VCaP (cell line): ENCODE measurements at regions not wholly inside any gene's neighbourhood (a gene's known extent, or its start where the extent isn't known, plus 50 kb on each side); places are given as distances from the start of the nearest gene placed in this dataset.

Experiments used
- H3K27ac ChIP-seq: fragments of 450-650 bp; 2 replicates; pipeline ENCODE4 v1.5.1; 2017
- TF ChIP-seq, protein P1 (sequence below): fragments of 450-650 bp; conservative IDR thresholded peaks from 2 replicates; pipeline ENCODE4 v1.5.1; 2017; ENCODE audit warnings: mild to moderate bottlenecking, moderate library complexity

DNA sequence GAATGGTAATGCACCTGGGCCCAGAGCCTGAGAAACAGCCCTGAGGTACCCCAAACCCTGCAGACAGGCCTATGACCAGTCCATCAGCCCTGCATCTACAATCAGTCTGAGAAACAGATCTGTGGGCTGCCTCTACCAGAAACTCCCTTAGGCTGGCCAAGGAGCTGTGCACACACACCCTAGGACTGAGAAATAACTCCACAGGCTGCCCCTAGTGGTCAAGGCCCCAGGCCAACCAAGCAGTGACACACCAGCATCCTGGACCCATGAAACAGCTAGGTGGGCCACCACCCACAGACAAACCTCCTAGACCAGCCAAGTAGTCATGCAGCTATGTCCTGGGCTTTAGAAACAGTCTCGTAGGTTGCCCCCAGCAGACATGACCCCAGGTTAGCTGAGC lies 253.6 kb upstream of the VLDLR start:
- TF ChIP-seq, protein P1, sequence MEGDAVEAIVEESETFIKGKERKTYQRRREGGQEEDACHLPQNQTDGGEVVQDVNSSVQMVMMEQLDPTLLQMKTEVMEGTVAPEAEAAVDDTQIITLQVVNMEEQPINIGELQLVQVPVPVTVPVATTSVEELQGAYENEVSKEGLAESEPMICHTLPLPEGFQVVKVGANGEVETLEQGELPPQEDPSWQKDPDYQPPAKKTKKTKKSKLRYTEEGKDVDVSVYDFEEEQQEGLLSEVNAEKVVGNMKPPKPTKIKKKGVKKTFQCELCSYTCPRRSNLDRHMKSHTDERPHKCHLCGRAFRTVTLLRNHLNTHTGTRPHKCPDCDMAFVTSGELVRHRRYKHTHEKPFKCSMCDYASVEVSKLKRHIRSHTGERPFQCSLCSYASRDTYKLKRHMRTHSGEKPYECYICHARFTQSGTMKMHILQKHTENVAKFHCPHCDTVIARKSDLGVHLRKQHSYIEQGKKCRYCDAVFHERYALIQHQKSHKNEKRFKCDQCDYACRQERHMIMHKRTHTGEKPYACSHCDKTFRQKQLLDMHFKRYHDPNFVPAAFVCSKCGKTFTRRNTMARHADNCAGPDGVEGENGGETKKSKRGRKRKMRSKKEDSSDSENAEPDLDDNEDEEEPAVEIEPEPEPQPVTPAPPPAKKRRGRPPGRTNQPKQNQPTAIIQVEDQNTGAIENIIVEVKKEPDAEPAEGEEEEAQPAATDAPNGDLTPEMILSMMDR: no peak
- H3K27ac ChIP-seq: no peak overlapping the region

DNA sequence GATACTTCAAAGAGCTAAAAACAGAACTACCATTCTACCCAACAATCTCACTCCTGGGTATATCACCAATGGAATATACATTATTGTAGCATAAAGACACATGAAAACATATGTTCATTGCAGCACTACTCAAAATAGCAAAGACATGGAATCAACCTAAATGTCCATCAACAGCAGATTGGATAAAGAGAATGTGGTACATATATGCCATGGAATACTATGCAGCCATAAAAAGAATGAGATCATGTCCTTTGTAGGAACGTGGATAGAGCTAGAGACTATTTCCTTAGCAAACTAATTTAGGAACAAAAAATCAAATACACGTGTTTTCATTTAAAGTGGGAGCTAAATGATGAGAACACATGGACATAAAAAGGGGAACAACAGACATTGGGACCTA lies 247.9 kb upstream of the VLDLR start:
- TF ChIP-seq, protein P1: no peak
- no peak overlapping the region for H3K27ac ChIP-seq

DNA sequence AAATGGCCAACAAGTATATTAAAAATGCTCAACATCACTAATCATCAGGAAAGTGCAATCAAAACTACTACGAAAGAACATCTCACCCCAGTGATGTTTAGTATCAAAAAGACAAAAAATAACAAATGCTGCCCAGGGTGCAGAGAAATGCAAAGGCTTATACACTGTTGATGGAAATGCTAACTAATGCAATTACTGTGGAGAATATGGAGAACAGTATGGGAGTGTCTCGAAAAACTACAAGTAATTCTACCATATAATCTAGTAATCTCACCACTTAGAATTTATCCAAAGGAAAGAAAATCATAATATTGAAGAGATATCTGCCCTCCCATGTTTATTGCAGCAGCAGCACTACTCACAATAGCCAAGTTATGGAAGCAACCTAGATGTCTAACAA lies 246.5 kb upstream of the VLDLR start:
- H3K27ac ChIP-seq: no peak overlapping the region
- TF ChIP-seq, protein P1: no peak

DNA sequence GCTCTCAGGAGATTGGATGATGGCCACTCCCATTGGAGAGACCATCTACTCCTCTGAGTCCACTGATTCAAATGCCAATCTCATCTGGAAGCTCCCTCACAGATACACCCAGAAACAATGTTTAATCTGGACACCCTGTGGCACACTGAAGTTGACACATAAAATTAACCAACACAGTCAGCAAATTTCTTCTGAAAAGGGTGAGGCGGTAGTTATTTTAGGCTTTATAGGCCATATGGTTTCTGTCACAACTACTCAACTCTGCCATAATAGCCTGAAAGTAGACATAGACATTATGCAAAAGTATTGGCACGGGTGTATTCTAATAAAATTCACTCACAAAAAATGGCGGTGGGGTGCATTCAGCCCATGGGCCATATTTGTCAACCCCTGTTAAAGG lies 244.5 kb upstream of the VLDLR start:
- no peak overlapping the region for H3K27ac ChIP-seq
- TF ChIP-seq, protein P1: no peak

DNA sequence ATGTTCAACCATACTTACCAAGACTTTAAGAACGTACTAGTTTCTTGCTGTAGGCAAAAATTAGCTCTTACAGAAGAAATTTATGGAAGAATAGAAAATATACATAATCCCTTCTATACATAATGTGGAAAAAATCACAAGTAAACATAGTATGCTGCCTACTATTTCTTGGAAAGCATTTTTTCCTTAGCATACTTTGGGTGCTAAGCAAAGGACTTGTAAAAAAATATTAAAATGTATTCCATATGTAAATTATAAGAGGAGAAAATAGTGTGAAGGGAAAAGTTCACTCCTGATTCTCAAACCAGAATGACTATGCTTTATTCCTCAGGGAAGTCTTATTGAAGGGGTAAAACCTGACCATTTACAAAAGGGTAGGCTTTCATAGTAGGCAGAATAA lies 243.8 kb upstream of the VLDLR start:
- no peak overlapping the region for H3K27ac ChIP-seq
- TF ChIP-seq, protein P1: no peak

DNA sequence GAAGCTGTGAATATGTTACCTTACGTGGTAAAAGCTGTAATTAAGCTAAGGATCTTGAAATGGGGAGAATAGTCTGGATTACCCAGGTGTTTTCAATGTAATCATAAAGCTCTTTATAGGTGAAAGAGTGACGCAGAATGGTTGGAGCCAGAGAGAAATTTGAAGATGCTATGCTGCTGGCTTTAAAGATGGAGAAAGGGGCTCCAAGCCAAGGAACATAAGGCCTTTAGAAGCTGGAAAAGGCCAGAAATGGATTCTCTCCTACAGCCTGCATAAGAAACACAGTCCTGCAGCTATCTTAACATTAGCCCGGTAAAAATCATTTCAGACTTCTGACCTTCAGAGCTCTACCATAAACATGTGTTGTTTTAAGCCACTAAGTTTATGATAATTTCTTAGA lies 243.3 kb upstream of the VLDLR start:
- TF ChIP-seq, protein P1: no peak
- H3K27ac ChIP-seq: peak overlapping the region; percentile 93; the same call in 1 of the 2 replicates

DNA sequence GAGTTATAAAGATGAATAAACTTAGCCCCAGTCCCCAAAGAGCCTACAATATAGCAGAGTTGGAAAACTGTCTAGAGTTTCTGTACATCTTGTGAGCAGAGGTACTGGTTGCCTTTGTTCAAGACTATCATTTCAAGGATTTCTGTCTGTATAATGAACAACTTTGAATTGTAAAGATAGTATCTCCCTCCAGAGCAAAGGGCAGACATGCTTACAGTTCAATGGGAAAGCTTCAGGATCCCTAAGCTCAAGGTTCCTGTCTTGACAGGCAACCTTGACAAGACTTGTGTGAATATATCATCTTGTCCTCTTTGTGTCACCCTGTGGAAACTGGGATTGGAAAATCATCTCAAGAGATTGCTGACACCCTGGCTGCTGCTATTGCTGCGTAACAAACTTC lies 242.8 kb upstream of the VLDLR start:
- H3K27ac ChIP-seq: peak overlapping the region; percentile 93; the same call in 1 of the 2 replicates
- TF ChIP-seq, protein P1: no peak

DNA sequence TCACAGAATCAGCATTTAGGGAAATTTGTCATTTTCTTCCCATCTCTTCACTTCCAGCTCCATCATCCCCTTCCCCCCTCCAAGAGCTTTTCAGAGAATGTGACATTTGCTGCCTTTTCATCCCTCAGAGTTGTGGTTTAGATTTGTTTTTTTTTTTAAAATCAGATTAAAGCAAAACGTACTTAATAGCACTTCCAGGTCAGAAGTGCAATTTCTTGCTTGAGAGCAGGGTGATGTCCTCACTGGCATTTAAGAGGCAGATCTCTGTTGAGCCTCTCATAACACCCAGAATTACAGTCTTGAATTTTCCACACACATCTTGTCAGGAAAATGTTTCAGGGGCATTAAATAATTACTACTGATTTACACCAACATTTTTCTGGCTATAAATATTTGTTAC lies 236.8 kb upstream of the VLDLR start:
- TF ChIP-seq, protein P1: no peak
- peak overlapping the region; percentile 93; the same call in 1 of the 2 replicates for H3K27ac ChIP-seq
